ENCODE measurements at regions not wholly inside any gene's neighbourhood (a gene's known extent, or its start where the extent isn't known, plus 50 kb on each side); places are given as distances from the start of the nearest gene placed in this dataset.

GRCh38 chr11:44381261-44381660 is 71.3 kb upstream of the ALX4 start:
- TF ChIP-seq CTCF (IDR thresholded peaks at IDR 0.05) (no peak), POLR2AphosphoS5 (IDR thresholded peaks at IDR 0.05) (no peak), EP300 (IDR thresholded peaks at IDR 0.05) (no peak)

All from gastroesophageal sphincter (tissue), 3 donors.